PC-3 (cell line): ENCODE measurements at regions not wholly inside any gene's neighbourhood (a gene's known extent, or its start where the extent isn't known, plus 50 kb on each side); places are given as distances from the start of the nearest gene placed in this dataset.

ENCODE experiments used
- EZH2 ChIP-seq: fragments of 300-600 bp; sonication (generic); IDR thresholded peaks from one replicate; pipeline ENCODE4 v1.6.1; 2017; ENCODE audit warnings: antibody characterized with exemption, mild to moderate bottlenecking, low read length; ENCODE audit not compliant: unreplicated experiment
- EZH2phosphoT487 ChIP-seq: fragments of 300-600 bp; sonication (generic); IDR thresholded peaks from 2 replicates; pipeline ENCODE4 v1.6.1; 2018; ENCODE audit warnings: mild to moderate bottlenecking, antibody characterized with exemption, low read length, borderline replicate concordance
- TF ChIP-seq, protein P1 (sequence below): fragments of 300-600 bp; sonication (generic); conservative IDR thresholded peaks from 2 replicates; pipeline ENCODE4 v1.5.1; 2017; ENCODE audit warnings: antibody characterized with exemption, low read depth, mild to moderate bottlenecking, low read length

DNA sequence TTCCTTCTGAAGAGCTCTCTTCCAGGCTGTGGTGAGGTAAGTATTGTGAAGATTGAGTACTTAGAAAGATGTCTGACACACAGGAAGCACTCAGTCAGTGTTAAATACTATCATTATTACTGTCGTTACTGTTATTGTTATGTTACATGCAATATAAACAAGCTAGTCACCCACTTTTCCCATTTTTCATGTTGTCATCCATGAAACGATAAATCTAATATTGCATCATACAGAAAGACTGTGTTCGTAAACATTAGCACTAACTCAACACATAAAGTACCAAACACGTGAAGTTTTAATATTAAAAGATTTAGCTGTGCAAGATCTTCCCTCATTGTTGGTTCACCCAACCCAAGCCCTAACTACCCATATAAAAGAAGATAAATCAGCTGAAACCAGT is 109.2 kb upstream of the NRSN1 start:
- TF ChIP-seq, protein P1, sequence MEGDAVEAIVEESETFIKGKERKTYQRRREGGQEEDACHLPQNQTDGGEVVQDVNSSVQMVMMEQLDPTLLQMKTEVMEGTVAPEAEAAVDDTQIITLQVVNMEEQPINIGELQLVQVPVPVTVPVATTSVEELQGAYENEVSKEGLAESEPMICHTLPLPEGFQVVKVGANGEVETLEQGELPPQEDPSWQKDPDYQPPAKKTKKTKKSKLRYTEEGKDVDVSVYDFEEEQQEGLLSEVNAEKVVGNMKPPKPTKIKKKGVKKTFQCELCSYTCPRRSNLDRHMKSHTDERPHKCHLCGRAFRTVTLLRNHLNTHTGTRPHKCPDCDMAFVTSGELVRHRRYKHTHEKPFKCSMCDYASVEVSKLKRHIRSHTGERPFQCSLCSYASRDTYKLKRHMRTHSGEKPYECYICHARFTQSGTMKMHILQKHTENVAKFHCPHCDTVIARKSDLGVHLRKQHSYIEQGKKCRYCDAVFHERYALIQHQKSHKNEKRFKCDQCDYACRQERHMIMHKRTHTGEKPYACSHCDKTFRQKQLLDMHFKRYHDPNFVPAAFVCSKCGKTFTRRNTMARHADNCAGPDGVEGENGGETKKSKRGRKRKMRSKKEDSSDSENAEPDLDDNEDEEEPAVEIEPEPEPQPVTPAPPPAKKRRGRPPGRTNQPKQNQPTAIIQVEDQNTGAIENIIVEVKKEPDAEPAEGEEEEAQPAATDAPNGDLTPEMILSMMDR, result no peak
- no peak for TF ChIP-seq EZH2phosphoT487
- no peak for TF ChIP-seq EZH2
